Trophoblast cell (in vitro differentiated cells and primary cell): ENCODE measurements at regions not wholly inside any gene's neighbourhood (a gene's known extent, or its start where the extent isn't known, plus 50 kb on each side); places are given as distances from the start of the nearest gene placed in this dataset.

ENCODE experiments used
- DNase-seq, 2 donors: peaks; one replicate each; pipeline ENCODE4 v3.0.0-alpha.2; 2016
- H2AFZ ChIP-seq: 2 replicates; pipeline ENCODE4 v1.6.1; 2013; ENCODE audit warnings: low read length, moderate library complexity, mild to moderate bottlenecking; ENCODE audit not compliant: insufficient read depth, poor library complexity
- H2AK5ac ChIP-seq: 2 replicates; pipeline ENCODE4 v1.6.1; 2013; ENCODE audit warnings: mild to moderate bottlenecking, low read length
- H2BK120ac ChIP-seq: 2 replicates; pipeline ENCODE4 v1.6.1; 2013; ENCODE audit warnings: low read length, mild to moderate bottlenecking, moderate library complexity; ENCODE audit not compliant: insufficient read depth, poor library complexity
- H2BK12ac ChIP-seq: 2 replicates; pipeline ENCODE4 v1.6.1; 2013; ENCODE audit warnings: mild to moderate bottlenecking, low read length, moderate library complexity
- H2BK5ac ChIP-seq: 2 replicates; pipeline ENCODE4 v1.6.1; 2013; ENCODE audit warnings: low read length, low read depth, moderate library complexity, mild to moderate bottlenecking; ENCODE audit not compliant: poor library complexity
- H3K14ac ChIP-seq: 2 replicates; pipeline ENCODE4 v1.6.1; 2013; ENCODE audit warnings: mild to moderate bottlenecking, low read length
- H3K18ac ChIP-seq: 2 replicates; pipeline ENCODE4 v1.6.1; 2013; ENCODE audit warnings: mild to moderate bottlenecking, low read length
- H3K23ac ChIP-seq: 2 replicates; pipeline ENCODE4 v1.6.1; 2013; ENCODE audit warnings: low read length
- H3K27ac ChIP-seq: 2 replicates; pipeline ENCODE4 v1.5.1; 2013; ENCODE audit warnings: low read depth, mild to moderate bottlenecking, inconsistent platforms, low read length, moderate library complexity
- H3K27me3 ChIP-seq: 2 replicates; pipeline ENCODE4 v1.6.1; 2013; ENCODE audit warnings: inconsistent platforms, mild to moderate bottlenecking, low read length, moderate library complexity; ENCODE audit not compliant: insufficient read depth
- H3K36me3 ChIP-seq, 2 experiments: 1 replicate in 1 of 2; 2 replicates in 1 of 2; pipeline ENCODE4 v1.6.1; 2013; ENCODE audit warnings: low read length in 2 of 2, mild to moderate bottlenecking in 2 of 2, moderate library complexity in 1 of 2; ENCODE audit not compliant: insufficient read depth in 2 of 2, control insufficient read depth in 1 of 2
- H3K4ac ChIP-seq: 2 replicates; pipeline ENCODE4 v1.6.1; 2013; ENCODE audit warnings: low read depth, mild to moderate bottlenecking, low read length, moderate library complexity
- H3K4me1 ChIP-seq, 2 experiments: 1 replicate in 1 of 2; 2 replicates in 1 of 2; pipeline ENCODE4 v1.6.1; 2013; ENCODE audit warnings: low read length in 2 of 2, mild to moderate bottlenecking in 2 of 2, moderate library complexity in 1 of 2; ENCODE audit not compliant: insufficient read depth in 2 of 2, control insufficient read depth in 1 of 2
- H3K4me2 ChIP-seq: 2 replicates; pipeline ENCODE4 v1.6.1; 2013; ENCODE audit warnings: inconsistent platforms, mild to moderate bottlenecking, low read length, moderate library complexity
- H3K4me3 ChIP-seq: 2 replicates; pipeline ENCODE4 v1.5.1; 2013; ENCODE audit warnings: mild to moderate bottlenecking, low read depth, low read length, inconsistent platforms
- H3K79me1 ChIP-seq: one replicate; pipeline ENCODE4 v1.6.1; 2013; ENCODE audit warnings: low read length
- H3K79me2 ChIP-seq: 2 replicates; pipeline ENCODE4 v1.6.1; 2013; ENCODE audit warnings: low read length, mild to moderate bottlenecking; ENCODE audit not compliant: control insufficient read depth, insufficient read depth, poor library complexity
- H3K9ac ChIP-seq: 2 replicates; pipeline ENCODE4 v1.6.1; 2013; ENCODE audit warnings: mild to moderate bottlenecking, low read length
- H3K9me3 ChIP-seq: 2 replicates; pipeline ENCODE4 v1.6.1; 2013; ENCODE audit warnings: low read depth, mild to moderate bottlenecking, control low read depth, inconsistent platforms, low read length; ENCODE audit not compliant: insufficient read depth
- H4K12ac ChIP-seq: 2 replicates; pipeline ENCODE4 v1.6.1; 2013; ENCODE audit warnings: low read depth, mild to moderate bottlenecking, low read length, moderate library complexity
- H4K8ac ChIP-seq: 2 replicates; pipeline ENCODE4 v1.6.1; 2013; ENCODE audit warnings: low read depth, mild to moderate bottlenecking, low read length, moderate library complexity
- H4K91ac ChIP-seq: one replicate; pipeline ENCODE4 v1.6.1; 2013; ENCODE audit warnings: low read depth, mild to moderate bottlenecking, low read length, moderate library complexity
- WGBS: extraction: QIAGEN DNeasy Blood & Tissue Kit; methylation state at CpG from one replicate; pipeline ENCODE4 v1.1.7; 2013; ENCODE audit warnings: missing lambda C conversion rate; ENCODE audit not compliant: insufficient read length, insufficient coverage; ENCODE audit errors: extremely low coverage; 5-methylcytosine and 5-hydroxymethylcytosine counted together

DNA sequence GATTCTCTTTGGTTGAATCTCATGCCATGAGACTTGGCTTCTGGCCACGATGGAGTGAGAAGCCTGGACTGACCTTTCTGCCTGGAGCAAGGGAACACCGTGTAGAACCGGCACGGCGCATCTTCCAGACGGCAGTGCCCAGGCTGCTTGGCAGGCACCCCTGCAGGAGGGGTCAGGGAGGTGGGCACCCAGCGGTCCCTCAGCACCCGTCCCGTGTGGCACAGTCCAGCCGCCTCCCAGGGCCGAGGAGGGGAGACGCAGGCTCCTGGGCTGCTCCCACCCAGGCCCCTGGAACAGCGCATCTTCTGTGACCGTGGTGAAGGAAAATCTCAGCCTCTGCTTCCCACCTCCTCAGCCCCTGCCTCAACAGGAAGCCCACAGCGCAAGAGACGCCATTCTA lies 95.7 kb downstream of the CMPK2 start:
- no peak for DNase-seq
- Histone ChIP-seq H3K4ac (no peak overlapping the region), H3K9me3 (peaks cover 5% of the 10 kb centered on the region), H3K18ac (no peak overlapping the region), H3K27me3 (no peaks in the 10 kb centered on the region), H3K36me3 (no peaks in the 10 kb centered on the region), H3K14ac (no peak overlapping the region), H2BK12ac (no peak overlapping the region), H2BK120ac (no peak overlapping the region), H3K79me1 (peaks cover 6% of the 10 kb centered on the region), H4K12ac (no peak overlapping the region), H3K4me3 (no peak overlapping the region), H2AFZ (no peak overlapping the region), H4K8ac (no peak overlapping the region), H3K79me2 (no peaks in the 10 kb centered on the region), H3K27ac (no peak overlapping the region), H3K23ac (no peak overlapping the region), H3K9ac (no peak overlapping the region), H4K91ac (no peak overlapping the region), H3K4me1 (peaks cover 0 to 7% of the 10 kb centered on the region in 2 experiments), H2BK5ac (no peak overlapping the region), H2AK5ac (no peak overlapping the region), H3K4me2 (no peak overlapping the region)
- WGBS = no CpG with 5 or more reads among the region's 16 CpGs

GRCh38 chr2:6771634-6772611 lies 93.8 kb downstream of the CMPK2 start:
- Histone ChIP-seq H3K9ac (no peak overlapping the region), H3K18ac (no peak overlapping the region), H3K4me2 (peak overlapping the region; percentile 23), H3K4me3 (no peak overlapping the region), H3K9me3 (peaks cover 5% of the 10 kb centered on the region), H3K27ac (no peak overlapping the region), H2BK5ac (no peak overlapping the region), H3K4ac (no peak overlapping the region), H3K14ac (no peak overlapping the region), H4K8ac (peak overlapping the region; percentile 43), H3K23ac (no peak overlapping the region), H3K4me1 (peaks cover 0 to 7% of the 10 kb centered on the region in 2 experiments), H3K36me3 (no peaks in the 10 kb centered on the region), H2AFZ (no peak overlapping the region), H3K79me2 (no peaks in the 10 kb centered on the region), H2BK12ac (no peak overlapping the region), H2BK120ac (no peak overlapping the region), H2AK5ac (no peak overlapping the region), H3K79me1 (peaks cover 6% of the 10 kb centered on the region), H4K12ac (no peak overlapping the region), H3K27me3 (no peaks in the 10 kb centered on the region), H4K91ac (peak overlapping the region; percentile 48)
- DNase-seq = no peak
- WGBS = no CpG with 5 or more reads among the region's 19 CpGs

DNA sequence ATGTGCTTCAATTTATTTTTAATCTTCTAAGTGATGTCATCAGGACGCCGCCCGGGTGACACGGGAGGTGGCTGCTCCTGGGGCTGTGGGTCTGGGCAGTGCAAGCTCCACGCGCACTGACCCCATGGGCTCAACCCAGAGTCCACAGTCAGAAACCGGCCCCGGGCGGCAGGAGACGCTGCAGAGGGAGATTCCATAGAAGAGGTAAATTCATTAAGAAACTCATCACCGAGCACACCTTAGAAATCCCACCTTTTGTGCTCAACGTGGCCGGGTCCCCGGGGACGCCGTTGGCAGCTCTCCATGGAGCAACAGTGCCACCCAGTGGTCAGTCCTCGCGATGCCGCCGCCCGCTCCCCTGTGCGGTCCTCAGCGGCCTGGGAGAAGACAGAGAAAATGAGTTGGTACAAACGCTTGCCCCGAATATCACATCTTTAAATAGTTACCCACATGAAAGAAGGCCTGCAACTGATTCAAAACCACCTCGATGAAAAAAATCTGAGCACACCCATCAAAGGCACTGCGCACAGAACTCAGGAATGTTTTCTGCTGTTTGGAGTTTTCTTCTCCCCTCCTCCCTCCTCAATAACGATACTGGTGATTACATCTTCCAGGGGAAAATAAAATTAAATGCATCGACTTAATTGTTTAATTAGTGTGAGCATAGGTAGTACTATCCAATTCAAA lies 92.6 kb downstream of the CMPK2 start:
- no peak overlapping the region for H3K4ac ChIP-seq
- no peak overlapping the region for H2AK5ac ChIP-seq
- peaks cover 0 to 7% of the 10 kb centered on the region in 2 experiments for H3K4me1 ChIP-seq
- no peak overlapping the region for H2BK120ac ChIP-seq
- no peak overlapping the region for H3K4me3 ChIP-seq
- H3K9me3 ChIP-seq = peaks cover 2% of the 10 kb centered on the region
- peak overlapping the region; percentile 64 for H3K4me2 ChIP-seq
- no peak overlapping the region for H4K12ac ChIP-seq
- H3K23ac ChIP-seq = no peak overlapping the region
- no peaks in the 10 kb centered on the region for H3K79me2 ChIP-seq
- H3K14ac ChIP-seq = no peak overlapping the region
- H3K27ac ChIP-seq = no peak overlapping the region
- no peak overlapping the region for H2AFZ ChIP-seq
- H3K27me3 ChIP-seq = no peaks in the 10 kb centered on the region
- peak; percentile 30 to 72 for DNase-seq
- no peaks in the 10 kb centered on the region for H3K36me3 ChIP-seq
- no peak overlapping the region for H3K18ac ChIP-seq
- no peak overlapping the region for H4K8ac ChIP-seq
- H3K79me1 ChIP-seq = peaks cover 6% of the 10 kb centered on the region
- no CpG with 5 or more reads among the region's 29 CpGs for WGBS
- H2BK12ac ChIP-seq = no peak overlapping the region
- H2BK5ac ChIP-seq = no peak overlapping the region
- H3K9ac ChIP-seq = no peak overlapping the region
- no peak overlapping the region for H4K91ac ChIP-seq

GRCh38 chr2:6773694-6774044 lies 92.0 kb downstream of the CMPK2 start:
- H3K79me2 ChIP-seq = no peaks in the 10 kb centered on the region
- no peaks in the 10 kb centered on the region for H3K36me3 ChIP-seq
- H3K4ac ChIP-seq = no peak overlapping the region
- H4K8ac ChIP-seq = no peak overlapping the region
- no peaks in the 10 kb centered on the region for H3K27me3 ChIP-seq
- H4K91ac ChIP-seq = no peak overlapping the region
- H3K79me1 ChIP-seq = peaks cover 6% of the 10 kb centered on the region
- H4K12ac ChIP-seq = no peak overlapping the region
- H3K9me3 ChIP-seq = peaks cover 2% of the 10 kb centered on the region
- H2AFZ ChIP-seq = no peak overlapping the region
- no peak overlapping the region for H2BK120ac ChIP-seq
- no peak for DNase-seq
- H3K9ac ChIP-seq = no peak overlapping the region
- peaks cover 0 to 7% of the 10 kb centered on the region in 2 experiments for H3K4me1 ChIP-seq
- peak overlapping the region; percentile 72 for H2BK12ac ChIP-seq
- no peak overlapping the region for H2BK5ac ChIP-seq
- no peak overlapping the region for H3K4me3 ChIP-seq
- no peak overlapping the region for H2AK5ac ChIP-seq
- H3K27ac ChIP-seq = no peak overlapping the region
- no CpG with 5 or more reads among the region's 7 CpGs for WGBS
- H3K18ac ChIP-seq = no peak overlapping the region
- H3K23ac ChIP-seq = no peak overlapping the region
- H3K4me2 ChIP-seq = no peak overlapping the region
- no peak overlapping the region for H3K14ac ChIP-seq
